ENCODE measurements at regions not wholly inside any gene's neighbourhood (a gene's known extent, or its start where the extent isn't known, plus 50 kb on each side); places are given as distances from the start of the nearest gene placed in this dataset.
"Not testable (repeated sequence)": the region's sequence is repeated elsewhere in the genome, so short reads cannot be mapped to it uniquely, and the experiment has no call there.

- no peak for DNase-seq
Observed at GRCh38 chr9:106119176-106119575, 424.8 kb downstream of the TMEM38B start.

- DNase-seq = no peak
Observed at GRCh38 chr9:106120071-106120470, 425.7 kb downstream of the TMEM38B start.

GRCh38 chr9:106127776-106128175 lies 433.4 kb downstream of the TMEM38B start:
- no peak for DNase-seq

- no peak for DNase-seq
Observed at GRCh38 chr9:106130374-106130773, 436.0 kb downstream of the TMEM38B start.

GRCh38 chr9:106143781-106144180 lies 449.4 kb downstream of the TMEM38B start:
- no peak for DNase-seq

GRCh38 chr9:106146066-106146840 lies 451.9 kb downstream of the TMEM38B start:
- DNase-seq = no peak

GRCh38 chr9:106146886-106147285 lies 452.5 kb downstream of the TMEM38B start:
- no peak for DNase-seq

GRCh38 chr9:106149956-106150355 lies 455.6 kb downstream of the TMEM38B start:
- DNase-seq = no peak

- DNase-seq = no peak
Observed at GRCh38 chr9:106156465-106156864, 462.1 kb downstream of the TMEM38B start.

- DNase-seq = no peak
Observed at GRCh38 chr9:106172265-106172664, 477.9 kb downstream of the TMEM38B start.

- no peak for DNase-seq
Observed at GRCh38 chr9:106174346-106174745, 480.0 kb downstream of the TMEM38B start.

GRCh38 chr9:106177216-106177615 lies 482.9 kb downstream of the TMEM38B start:
- DNase-seq = no peak

- no peak for DNase-seq
Observed at GRCh38 chr9:106179191-106179590, 484.9 kb downstream of the TMEM38B start.

- DNase-seq = not testable (repeated sequence)
Observed at GRCh38 chr9:106203815-106204516, 509.6 kb downstream of the TMEM38B start.

GRCh38 chr9:106207298-106207697 lies 513.0 kb downstream of the TMEM38B start:
- no peak for DNase-seq

GRCh38 chr9:106218427-106218826 lies 524.1 kb downstream of the TMEM38B start:
- no peak for DNase-seq

GRCh38 chr9:106218854-106219253 lies 524.5 kb downstream of the TMEM38B start:
- DNase-seq = no peak

- DNase-seq = no peak
Observed at GRCh38 chr9:106220415-106220814, 526.1 kb downstream of the TMEM38B start.

- no peak for DNase-seq
Observed at GRCh38 chr9:106228861-106229260, 534.5 kb downstream of the TMEM38B start.

GRCh38 chr9:106233116-106233515 lies 538.8 kb downstream of the TMEM38B start:
- no peak for DNase-seq

- not testable (repeated sequence) for DNase-seq
Observed at GRCh38 chr9:106260908-106261307, 566.6 kb downstream of the TMEM38B start.

- no peak for DNase-seq
Observed at GRCh38 chr9:106277966-106278365, 583.6 kb downstream of the TMEM38B start.

- no peak for DNase-seq
Observed at GRCh38 chr9:106283769-106284168, 579.2 kb upstream of the ZNF462 start.

GRCh38 chr9:106284296-106284695 lies 578.7 kb upstream of the ZNF462 start:
- no peak for DNase-seq
